HEK293T (cell line): ENCODE measurements at regions not wholly inside any gene's neighbourhood (a gene's known extent, or its start where the extent isn't known, plus 50 kb on each side); places are given as distances from the start of the nearest gene placed in this dataset.

Experiments used
- ARNT ChIP-seq: fragments of 450-650 bp; IDR thresholded peaks from 2 replicates; pipeline ENCODE4 v1.6.1; 2017; ENCODE audit warnings: mild to moderate bottlenecking
- PKNOX1 ChIP-seq: fragments of 450-650 bp; IDR thresholded peaks from 2 replicates; pipeline ENCODE4 v1.6.1; 2016

DNA sequence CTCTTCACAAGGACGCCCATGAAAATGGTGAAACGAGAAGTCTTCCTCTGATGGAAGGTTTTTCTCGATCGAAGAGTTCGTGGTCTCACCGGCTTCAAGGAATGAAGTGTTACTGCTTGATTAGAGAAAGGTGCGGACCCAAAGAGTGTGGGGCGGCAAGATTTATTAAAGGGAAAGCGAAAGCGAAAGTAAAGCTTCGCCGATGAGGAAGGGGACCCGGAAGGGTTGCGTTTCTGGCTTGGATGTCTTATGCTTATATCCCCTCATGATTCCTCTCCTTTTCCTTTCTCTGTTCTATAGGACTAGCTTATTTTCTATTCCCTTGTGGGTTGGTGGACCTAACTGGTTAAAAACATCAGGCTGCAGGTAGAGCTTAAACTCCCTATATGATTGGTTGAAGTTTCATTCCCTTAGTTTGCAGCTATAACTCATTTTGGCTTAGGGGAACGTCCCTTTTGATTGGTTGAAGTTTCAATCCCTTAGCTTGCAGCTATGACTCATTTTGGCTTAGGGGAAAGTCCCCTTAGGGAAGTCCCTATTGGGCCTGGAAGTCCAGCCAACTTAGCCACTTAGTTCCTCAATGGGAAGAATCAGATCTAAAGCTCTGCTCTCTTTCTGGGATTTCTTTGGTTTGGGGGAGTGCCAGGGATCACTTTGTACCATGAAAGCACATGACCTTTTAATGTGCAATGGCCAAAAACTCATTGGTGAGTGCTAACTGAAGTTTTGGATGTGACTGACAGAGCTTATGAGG, 1025.0 kb upstream of the PCDH10 start:
- TF ChIP-seq ARNT (no peak), PKNOX1 (no peak)
